ENCODE measurements at regions not wholly inside any gene's neighbourhood (a gene's known extent, or its start where the extent isn't known, plus 50 kb on each side); places are given as distances from the start of the nearest gene placed in this dataset.

DNA sequence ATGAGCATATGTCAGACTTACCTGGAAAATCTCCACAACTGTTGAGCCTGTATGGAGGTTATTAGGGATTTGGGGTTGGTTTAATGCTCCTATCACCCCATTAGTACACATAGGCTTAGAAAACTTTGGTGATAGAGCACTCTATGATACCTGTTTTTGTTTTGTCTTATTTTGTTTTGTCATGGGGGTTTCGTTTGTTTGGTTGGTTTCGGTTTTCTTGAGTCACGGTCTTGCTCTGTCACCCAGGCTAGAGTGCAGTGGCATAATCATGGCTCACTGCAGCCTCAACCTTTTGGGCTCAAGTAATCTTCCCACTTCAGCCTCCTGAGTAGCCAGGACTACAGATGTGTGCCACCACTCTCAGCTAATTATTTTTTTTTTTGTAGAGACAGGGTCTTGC lies 70.0 kb downstream of the MZT1 start:
- no peaks in the 10 kb centered on the region for H3K4me1 ChIP-seq
- H3K9me3 ChIP-seq, result no peaks in the 10 kb centered on the region

DNA sequence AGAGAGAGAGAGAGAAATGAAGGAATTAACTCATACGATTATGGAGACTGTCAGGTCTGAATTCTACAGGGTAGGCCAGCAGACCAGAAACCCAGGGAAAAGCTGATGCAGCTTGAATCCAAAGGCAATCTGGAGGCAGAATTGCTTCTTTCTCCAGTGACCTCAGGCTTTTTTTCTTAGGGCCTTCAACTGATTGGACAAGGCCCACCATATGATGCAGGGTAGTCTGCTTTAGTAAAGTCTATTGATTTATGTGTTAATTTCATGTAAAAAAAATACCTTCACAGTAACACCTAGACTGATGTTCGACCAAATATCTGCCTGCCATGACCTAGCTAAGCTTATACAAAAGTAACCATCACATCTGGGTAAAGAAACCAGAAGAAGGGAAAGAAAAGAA lies 71.1 kb downstream of the MZT1 start:
- Histone ChIP-seq H3K27me3 (no peaks in the 10 kb centered on the region), H3K9me3 (no peaks in the 10 kb centered on the region), H3K36me3 (no peaks in the 10 kb centered on the region), H3K4me1 (no peaks in the 10 kb centered on the region), H3K4me3 (no peak overlapping the region), H3K27ac (no peak overlapping the region)
- intact Hi-C loops (cut with DNase I; ENCODE audit: low total_unique reads), result no loop called here
- no peak for DNase-seq (ENCODE audit: low spot score in 2 of 2)
- TF ChIP-seq, protein P1, sequence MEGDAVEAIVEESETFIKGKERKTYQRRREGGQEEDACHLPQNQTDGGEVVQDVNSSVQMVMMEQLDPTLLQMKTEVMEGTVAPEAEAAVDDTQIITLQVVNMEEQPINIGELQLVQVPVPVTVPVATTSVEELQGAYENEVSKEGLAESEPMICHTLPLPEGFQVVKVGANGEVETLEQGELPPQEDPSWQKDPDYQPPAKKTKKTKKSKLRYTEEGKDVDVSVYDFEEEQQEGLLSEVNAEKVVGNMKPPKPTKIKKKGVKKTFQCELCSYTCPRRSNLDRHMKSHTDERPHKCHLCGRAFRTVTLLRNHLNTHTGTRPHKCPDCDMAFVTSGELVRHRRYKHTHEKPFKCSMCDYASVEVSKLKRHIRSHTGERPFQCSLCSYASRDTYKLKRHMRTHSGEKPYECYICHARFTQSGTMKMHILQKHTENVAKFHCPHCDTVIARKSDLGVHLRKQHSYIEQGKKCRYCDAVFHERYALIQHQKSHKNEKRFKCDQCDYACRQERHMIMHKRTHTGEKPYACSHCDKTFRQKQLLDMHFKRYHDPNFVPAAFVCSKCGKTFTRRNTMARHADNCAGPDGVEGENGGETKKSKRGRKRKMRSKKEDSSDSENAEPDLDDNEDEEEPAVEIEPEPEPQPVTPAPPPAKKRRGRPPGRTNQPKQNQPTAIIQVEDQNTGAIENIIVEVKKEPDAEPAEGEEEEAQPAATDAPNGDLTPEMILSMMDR (IDR thresholded peaks at IDR 0.05), result no peak
- TF ChIP-seq POLR2A (IDR thresholded peaks at IDR 0.05), result no peak
- TF ChIP-seq POLR2AphosphoS5 (IDR thresholded peaks at IDR 0.05), result no peak

More for the DNA sequence above, 70.0 kb downstream of the MZT1 start:
- TF ChIP-seq POLR2A (IDR thresholded peaks at IDR 0.05) (no peak), POLR2AphosphoS5 (IDR thresholded peaks at IDR 0.05) (no peak)
- TF ChIP-seq, protein P1 (IDR thresholded peaks at IDR 0.05), result no peak
- Histone ChIP-seq H3K27ac (no peak overlapping the region), H3K27me3 (no peaks in the 10 kb centered on the region), H3K36me3 (no peaks in the 10 kb centered on the region), H3K4me3 (no peak overlapping the region)
- no peak for DNase-seq (ENCODE audit: low spot score in 2 of 2)
- intact Hi-C loops (cut with DNase I; ENCODE audit: low total_unique reads), result no loop called here

DNA sequence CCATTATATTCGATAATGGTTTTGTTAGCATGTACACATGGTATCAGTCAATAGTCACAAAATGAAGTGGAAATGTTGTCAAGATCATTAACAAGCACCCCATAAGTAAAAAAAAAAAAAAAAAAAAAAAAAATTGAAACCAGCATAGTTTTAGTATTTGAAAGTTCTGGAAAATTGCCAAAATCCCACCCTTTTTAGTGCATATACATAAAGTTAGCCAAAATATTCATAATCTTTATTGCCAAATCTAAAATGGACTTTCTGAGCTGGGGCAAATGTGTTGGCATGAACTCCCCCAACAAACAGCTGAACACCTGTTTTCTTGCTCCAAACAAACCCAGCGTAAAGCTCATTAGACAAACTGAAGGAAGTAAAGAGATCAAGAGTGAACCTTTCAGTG lies 73.9 kb downstream of the MZT1 start:
- no peaks in the 10 kb centered on the region for H3K9me3 ChIP-seq

DNA sequence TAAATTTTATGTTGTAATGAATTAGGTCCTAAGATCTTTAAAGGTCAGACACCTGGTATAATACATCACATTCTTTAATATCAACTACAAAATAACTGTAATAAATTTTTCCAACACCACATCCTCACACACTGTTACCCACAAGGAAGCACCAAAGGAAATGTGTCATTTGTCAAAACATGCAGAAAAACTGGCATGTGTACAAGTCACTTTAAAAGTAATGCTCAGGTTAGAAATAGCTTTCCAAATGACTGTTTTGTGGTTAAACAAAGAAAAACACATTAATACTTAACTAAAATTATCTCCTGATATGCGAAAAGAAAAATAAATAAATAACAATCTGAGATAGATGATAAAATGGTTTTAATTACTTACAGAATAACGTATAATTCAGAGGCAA lies 74.7 kb downstream of the MZT1 start:
- no peak overlapping the region for H3K4me3 ChIP-seq
- TF ChIP-seq POLR2A (IDR thresholded peaks at IDR 0.05) (no peak), POLR2AphosphoS5 (IDR thresholded peaks at IDR 0.05) (no peak)
- TF ChIP-seq, protein P1 (IDR thresholded peaks at IDR 0.05), result no peak
- DNase-seq (ENCODE audit: low spot score in 2 of 2), result no peak
- H3K9me3 ChIP-seq, result no peaks in the 10 kb centered on the region
- no peaks in the 10 kb centered on the region for H3K27me3 ChIP-seq
- no peaks in the 10 kb centered on the region for H3K4me1 ChIP-seq
- H3K27ac ChIP-seq, result no peak overlapping the region
- intact Hi-C loops (cut with DNase I; ENCODE audit: low total_unique reads), result no loop called here
- H3K36me3 ChIP-seq, result no peaks in the 10 kb centered on the region

More for the DNA sequence above, 73.9 kb downstream of the MZT1 start:
- H3K27ac ChIP-seq, result no peak overlapping the region
- no peaks in the 10 kb centered on the region for H3K27me3 ChIP-seq
- H3K36me3 ChIP-seq, result no peaks in the 10 kb centered on the region
- DNase-seq (ENCODE audit: low spot score in 2 of 2), result no peak
- no peak for TF ChIP-seq POLR2A (IDR thresholded peaks at IDR 0.05)
- TF ChIP-seq, protein P1 (IDR thresholded peaks at IDR 0.05), result no peak
- no peaks in the 10 kb centered on the region for H3K4me1 ChIP-seq
- no peak overlapping the region for H3K4me3 ChIP-seq
- intact Hi-C loops (cut with DNase I; ENCODE audit: low total_unique reads), result no loop called here

DNA sequence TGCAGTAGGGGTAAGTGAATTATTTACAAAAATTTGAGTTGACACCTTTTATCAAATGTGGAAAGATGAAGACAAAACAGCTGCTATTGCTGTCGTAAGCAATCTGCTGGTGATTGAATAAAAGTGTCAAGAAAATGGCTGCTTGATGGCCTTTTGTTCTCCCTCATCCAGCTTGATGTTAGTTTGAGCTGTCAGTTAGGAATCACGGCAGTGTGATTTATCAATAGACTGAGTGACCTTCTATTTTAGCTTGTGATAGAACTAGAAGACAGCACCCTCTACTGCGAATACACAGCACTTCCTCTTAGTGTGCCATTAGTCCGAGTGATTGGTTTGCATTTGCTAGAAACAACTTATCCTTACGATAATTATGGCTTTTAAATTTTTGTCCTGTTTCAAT lies 76.3 kb downstream of the MZT1 start:
- no peak overlapping the region for H3K4me3 ChIP-seq
- intact Hi-C loops (cut with DNase I; ENCODE audit: low total_unique reads), result no loop called here
- H3K4me1 ChIP-seq, result no peaks in the 10 kb centered on the region
- H3K36me3 ChIP-seq, result no peaks in the 10 kb centered on the region
- TF ChIP-seq POLR2AphosphoS5 (IDR thresholded peaks at IDR 0.05) (no peak), POLR2A (IDR thresholded peaks at IDR 0.05) (no peak)
- TF ChIP-seq, protein P1 (IDR thresholded peaks at IDR 0.05), result no peak
- no peak for DNase-seq (ENCODE audit: low spot score in 2 of 2)
- no peaks in the 10 kb centered on the region for H3K27me3 ChIP-seq
- no peaks in the 10 kb centered on the region for H3K9me3 ChIP-seq
- no peak overlapping the region for H3K27ac ChIP-seq
